Colonic mucosa (tissue), 4 donors: ENCODE measurements at regions not wholly inside any gene's neighbourhood (a gene's known extent, or its start where the extent isn't known, plus 50 kb on each side); places are given as distances from the start of the nearest gene placed in this dataset.

Source experiments
- DNase-seq: peaks from one replicate; pipeline ENCODE4 v3.0.0-alpha.2; 2020
- H3K27ac ChIP-seq: fragments of 200-600 bp; one replicate; pipeline ENCODE4 v1.8.0; 2021
- H3K27me3 ChIP-seq: fragments of 200-600 bp; one replicate; pipeline ENCODE4 v1.8.0; 2021
- H3K36me3 ChIP-seq: fragments of 200-600 bp; one replicate; pipeline ENCODE4 v1.8.0; 2021
- H3K4me1 ChIP-seq: fragments of 200-600 bp; one replicate; pipeline ENCODE4 v1.8.0; 2021; ENCODE audit warnings: mild to moderate bottlenecking
- H3K4me3 ChIP-seq: fragments of 200-600 bp; one replicate; pipeline ENCODE4 v1.8.0; 2021
- H3K9ac ChIP-seq, 2 donors: one replicate each; pipeline ENCODE4 v1.7.0; 2013; ENCODE audit warnings: control low read depth in 2 of 2, low read depth in 2 of 2, low read length in 2 of 2
- H3K9me3 ChIP-seq: fragments of 200-600 bp; one replicate; pipeline ENCODE4 v1.8.0; 2021
- CTCF ChIP-seq: fragments of 200-600 bp; IDR thresholded peaks from one replicate; pipeline ENCODE4 v1.8.0; 2022; ENCODE audit warnings: antibody characterized with exemption, mild to moderate bottlenecking
- intact Hi-C: fragments of 100-400 bp; cut with DNase I; formaldehyde crosslinking; loops from one replicate; pipeline ENCODE4 v1.14.1; 2022
- donor health status: healthy.
- donor health status: DM: no; HTN: no; CAD: no.
- donor health status: DM: no; HTN: no; CAD: no.

GRCh38 chr12:58082996-58083395 is 141.6 kb downstream of the ATP23 start:
- no peaks in the 10 kb centered on the region for H3K9me3 ChIP-seq
- no peaks in the 10 kb centered on the region for H3K4me1 ChIP-seq
- no peak overlapping the region for H3K9ac ChIP-seq
- no peaks in the 10 kb centered on the region for H3K27me3 ChIP-seq
- TF ChIP-seq CTCF, result no peak
- intact Hi-C loops, result no loop called here
- no peaks in the 10 kb centered on the region for H3K36me3 ChIP-seq
- H3K4me3 ChIP-seq, result no peak overlapping the region
- no peak overlapping the region for H3K27ac ChIP-seq
- DNase-seq, result no peak

GRCh38 chr12:58086006-58086405 is 144.6 kb downstream of the ATP23 start:
- intact Hi-C loops, result no loop called here
- Histone ChIP-seq H3K27me3 (no peaks in the 10 kb centered on the region), H3K4me1 (no peaks in the 10 kb centered on the region), H3K27ac (no peak overlapping the region), H3K9ac (no peak overlapping the region), H3K4me3 (no peak overlapping the region), H3K9me3 (no peaks in the 10 kb centered on the region), H3K36me3 (no peaks in the 10 kb centered on the region)
- no peak for DNase-seq
- no peak for TF ChIP-seq CTCF

- Histone ChIP-seq H3K9me3 (no peaks in the 10 kb centered on the region), H3K36me3 (no peaks in the 10 kb centered on the region), H3K4me3 (no peak overlapping the region), H3K4me1 (no peaks in the 10 kb centered on the region), H3K27me3 (no peaks in the 10 kb centered on the region), H3K27ac (no peak overlapping the region), H3K9ac (no peak overlapping the region)
- no peak for DNase-seq
- intact Hi-C loops, result no loop called here
- no peak for TF ChIP-seq CTCF
Measured at GRCh38 chr12:58086930-58087329, 145.6 kb downstream of the ATP23 start.

- Histone ChIP-seq H3K9me3 (no peaks in the 10 kb centered on the region), H3K27ac (no peak overlapping the region), H3K27me3 (no peaks in the 10 kb centered on the region), H3K4me3 (no peak overlapping the region), H3K36me3 (no peaks in the 10 kb centered on the region), H3K9ac (no peak overlapping the region), H3K4me1 (no peaks in the 10 kb centered on the region)
- no peak for TF ChIP-seq CTCF
- intact Hi-C loops, result no loop called here
- no peak for DNase-seq
Measured at GRCh38 chr12:58087423-58088127, 146.2 kb downstream of the ATP23 start.

GRCh38 chr12:58089588-58089987 is 148.2 kb downstream of the ATP23 start:
- no peak overlapping the region for H3K27ac ChIP-seq
- TF ChIP-seq CTCF, result no peak
- intact Hi-C loops, result no loop called here

More at GRCh38 chr12:58089588-58089987, 148.2 kb downstream of the ATP23 start:
- H3K4me1 ChIP-seq, result no peaks in the 10 kb centered on the region
- no peak overlapping the region for H3K9ac ChIP-seq
- no peaks in the 10 kb centered on the region for H3K27me3 ChIP-seq
- DNase-seq, result no peak
- no peaks in the 10 kb centered on the region for H3K36me3 ChIP-seq
- no peaks in the 10 kb centered on the region for H3K9me3 ChIP-seq
- no peak overlapping the region for H3K4me3 ChIP-seq
